Neural progenitor cell (in vitro differentiated cells): ENCODE measurements at regions not wholly inside any gene's neighbourhood (a gene's known extent, or its start where the extent isn't known, plus 50 kb on each side); places are given as distances from the start of the nearest gene placed in this dataset.
A peak's percentile ranks its signal among the peaks of the same experiment; 100 is the strongest.

Source experiments
- DNase-seq: peaks from one replicate; pipeline ENCODE4 v3.0.0-alpha.2; 2016; ENCODE audit warnings: low spot score
- H2AFZ ChIP-seq: fragments of 200-600 bp; sonication (generic); replicated peaks from 2 replicates; pipeline ENCODE4 v1.6.1; 2016; ENCODE audit warnings: antibody characterized with exemption
- H3F3A ChIP-seq: fragments of 200-600 bp; sonication (generic); 2 replicates; pipeline ENCODE4 v1.6.1; 2016; ENCODE audit warnings: antibody characterized with exemption, low read depth
- H3K27ac ChIP-seq: fragments of 200-600 bp; sonication (generic); 2 replicates; pipeline ENCODE4 v1.5.1; 2016; ENCODE audit warnings: mild to moderate bottlenecking
- H3K27me3 ChIP-seq: fragments of 200-600 bp; sonication (generic); 2 replicates; pipeline ENCODE4 v1.6.1; 2016; ENCODE audit warnings: mild to moderate bottlenecking, moderate library complexity
- H3K36me3 ChIP-seq: fragments of 200-600 bp; sonication (generic); 2 replicates; pipeline ENCODE4 v1.5.1; 2016
- H3K4me1 ChIP-seq: fragments of 200-600 bp; sonication (generic); 2 replicates; pipeline ENCODE4 v1.6.1; 2016; ENCODE audit warnings: mixed run types
- H3K4me2 ChIP-seq: fragments of 200-600 bp; sonication (generic); 2 replicates; pipeline ENCODE4 v1.6.1; 2016
- H3K4me3 ChIP-seq: fragments of 200-600 bp; sonication (generic); 2 replicates; pipeline ENCODE4 v1.5.1; 2016
- H3K79me2 ChIP-seq: fragments of 200-600 bp; sonication (generic); 2 replicates; pipeline ENCODE4 v1.6.1; 2016; ENCODE audit warnings: low read depth
- H3K9ac ChIP-seq: fragments of 200-600 bp; sonication (generic); 2 replicates; pipeline ENCODE4 v1.6.1; 2016
- H3K9me3 ChIP-seq: fragments of 200-600 bp; sonication (generic); 2 replicates; pipeline ENCODE4 v1.5.1; 2016; ENCODE audit warnings: low read depth
- H4K20me1 ChIP-seq: fragments of 200-600 bp; sonication (generic); 2 replicates; pipeline ENCODE4 v1.6.1; 2016; ENCODE audit warnings: low read depth
- H3K27ac Mint-ChIP-seq: 3 replicates; pipeline ENCODE4 v1.8.0; 2021; ENCODE audit warnings: mixed read lengths
- H3K27me3 Mint-ChIP-seq: 2 replicates; pipeline ENCODE4 v1.8.0; 2022; ENCODE audit warnings: low read depth, mild to moderate bottlenecking, inconsistent platforms, moderate library complexity, mixed read lengths; ENCODE audit not compliant: insufficient read depth
- H3K36me3 Mint-ChIP-seq: 3 replicates; pipeline ENCODE4 v1.8.0; 2021; ENCODE audit warnings: mixed read lengths
- H3K4me1 Mint-ChIP-seq: 3 replicates; pipeline ENCODE4 v1.8.0; 2021; ENCODE audit warnings: mixed read lengths
- H3K4me3 Mint-ChIP-seq: 3 replicates; pipeline ENCODE4 v1.8.0; 2021; ENCODE audit warnings: mild to moderate bottlenecking, moderate library complexity, mixed read lengths
- H3K9me3 Mint-ChIP-seq: 3 replicates; pipeline ENCODE4 v1.8.0; 2020; ENCODE audit warnings: mixed read lengths
- EZH2 ChIP-seq: fragments of 200-600 bp; sonication (generic); IDR thresholded peaks from 2 replicates; pipeline ENCODE4 v1.6.1; 2017; ENCODE audit warnings: antibody characterized with exemption, mild to moderate bottlenecking, moderate library complexity
- EZH2phosphoT487 ChIP-seq: fragments of 200-600 bp; sonication (generic); IDR thresholded peaks from 2 replicates; pipeline ENCODE4 v1.6.1; 2017; ENCODE audit warnings: antibody characterized with exemption
- TF ChIP-seq, protein P1 (sequence below): fragments of 200-600 bp; sonication (generic); IDR thresholded peaks from 2 replicates; pipeline ENCODE4 v1.5.1; 2017; ENCODE audit warnings: antibody characterized with exemption, mild to moderate bottlenecking

DNA sequence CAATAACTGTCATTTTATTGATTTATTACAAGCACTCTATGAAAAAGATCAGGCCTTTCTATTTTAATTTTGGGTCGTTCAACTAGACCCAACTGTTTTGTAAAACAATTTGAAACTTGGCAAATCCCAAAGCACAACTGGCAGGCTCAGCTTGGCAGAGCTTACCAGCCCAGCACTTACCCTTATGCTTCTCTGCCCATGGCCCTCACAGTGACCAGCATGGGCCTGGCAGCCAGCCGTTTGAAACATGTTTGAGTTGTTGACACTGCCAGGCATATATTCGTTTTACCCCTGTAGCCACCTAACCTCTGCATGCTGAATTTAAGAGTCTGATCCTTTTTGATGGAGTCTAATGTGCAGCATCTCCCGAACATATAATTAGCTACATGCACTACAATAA is 796.7 kb upstream of the ADGRL2 start:
- H3K4me1 Mint-ChIP-seq = no peaks in the 10 kb centered on the region
- H3K27me3 ChIP-seq = no peaks in the 10 kb centered on the region
- no peak overlapping the region for H3K4me3 Mint-ChIP-seq
- peaks cover 2% of the 10 kb centered on the region for H3K27me3 Mint-ChIP-seq
- no peaks in the 10 kb centered on the region for H3K79me2 ChIP-seq
- H3F3A ChIP-seq = no peaks in the 10 kb centered on the region
- H3K9me3 ChIP-seq = no peaks in the 10 kb centered on the region
- no peak for DNase-seq
- no peak overlapping the region for H2AFZ ChIP-seq
- no peaks in the 10 kb centered on the region for H3K36me3 ChIP-seq
- no peak overlapping the region for H3K4me3 ChIP-seq
- no peaks in the 10 kb centered on the region for H4K20me1 ChIP-seq
- H3K27ac ChIP-seq = no peak overlapping the region
- H3K9me3 Mint-ChIP-seq = peaks cover 10% of the 10 kb centered on the region
- H3K4me1 ChIP-seq = peaks cover 9% of the 10 kb centered on the region
- peaks cover 1% of the 10 kb centered on the region for H3K36me3 Mint-ChIP-seq
- no peak overlapping the region for H3K9ac ChIP-seq
- TF ChIP-seq, protein P1, sequence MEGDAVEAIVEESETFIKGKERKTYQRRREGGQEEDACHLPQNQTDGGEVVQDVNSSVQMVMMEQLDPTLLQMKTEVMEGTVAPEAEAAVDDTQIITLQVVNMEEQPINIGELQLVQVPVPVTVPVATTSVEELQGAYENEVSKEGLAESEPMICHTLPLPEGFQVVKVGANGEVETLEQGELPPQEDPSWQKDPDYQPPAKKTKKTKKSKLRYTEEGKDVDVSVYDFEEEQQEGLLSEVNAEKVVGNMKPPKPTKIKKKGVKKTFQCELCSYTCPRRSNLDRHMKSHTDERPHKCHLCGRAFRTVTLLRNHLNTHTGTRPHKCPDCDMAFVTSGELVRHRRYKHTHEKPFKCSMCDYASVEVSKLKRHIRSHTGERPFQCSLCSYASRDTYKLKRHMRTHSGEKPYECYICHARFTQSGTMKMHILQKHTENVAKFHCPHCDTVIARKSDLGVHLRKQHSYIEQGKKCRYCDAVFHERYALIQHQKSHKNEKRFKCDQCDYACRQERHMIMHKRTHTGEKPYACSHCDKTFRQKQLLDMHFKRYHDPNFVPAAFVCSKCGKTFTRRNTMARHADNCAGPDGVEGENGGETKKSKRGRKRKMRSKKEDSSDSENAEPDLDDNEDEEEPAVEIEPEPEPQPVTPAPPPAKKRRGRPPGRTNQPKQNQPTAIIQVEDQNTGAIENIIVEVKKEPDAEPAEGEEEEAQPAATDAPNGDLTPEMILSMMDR = no peak
- TF ChIP-seq EZH2phosphoT487 = no peak
- TF ChIP-seq EZH2 = no peak
- H3K4me2 ChIP-seq = no peak overlapping the region
- no peak overlapping the region for H3K27ac Mint-ChIP-seq

DNA sequence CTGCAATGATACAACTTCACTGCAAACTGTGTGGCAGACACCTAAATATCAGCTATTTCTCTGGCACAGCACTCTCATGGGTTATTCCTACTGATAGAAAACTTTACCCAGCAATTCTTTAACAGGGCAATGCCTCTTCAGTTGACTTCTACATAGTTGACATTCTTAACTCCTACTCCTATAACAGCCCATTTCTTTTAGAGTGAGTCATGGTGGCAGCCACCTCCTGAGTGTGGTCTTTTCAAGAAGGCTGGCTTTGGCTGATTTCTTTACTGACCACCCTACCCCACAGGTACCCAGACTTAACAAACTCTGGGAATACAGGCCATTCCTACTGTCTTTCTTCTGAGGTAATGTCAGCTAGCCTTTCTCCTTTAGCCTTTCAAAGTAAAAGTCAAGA is 805.8 kb upstream of the ADGRL2 start:
- H3K4me3 Mint-ChIP-seq = no peak overlapping the region
- H3K27me3 Mint-ChIP-seq = no peaks in the 10 kb centered on the region
- H3K79me2 ChIP-seq = no peaks in the 10 kb centered on the region
- H3K4me2 ChIP-seq = no peak overlapping the region
- H2AFZ ChIP-seq = peak overlapping the region; percentile 42
- H3K27ac Mint-ChIP-seq = no peak overlapping the region
- no peak overlapping the region for H3K27ac ChIP-seq
- DNase-seq = no peak
- no peak overlapping the region for H3K4me3 ChIP-seq
- H3K9ac ChIP-seq = no peak overlapping the region
- no peaks in the 10 kb centered on the region for H3K4me1 ChIP-seq
- H3K27me3 ChIP-seq = no peaks in the 10 kb centered on the region
- H3K9me3 Mint-ChIP-seq = peaks cover 2% of the 10 kb centered on the region
- no peaks in the 10 kb centered on the region for H3K36me3 ChIP-seq
- no peaks in the 10 kb centered on the region for H3F3A ChIP-seq
- H3K36me3 Mint-ChIP-seq = no peaks in the 10 kb centered on the region
- no peaks in the 10 kb centered on the region for H4K20me1 ChIP-seq
- peaks cover 8% of the 10 kb centered on the region for H3K4me1 Mint-ChIP-seq
- TF ChIP-seq EZH2phosphoT487 = no peak
- TF ChIP-seq, protein P1 = no peak
- TF ChIP-seq EZH2 = no peak
- H3K9me3 ChIP-seq = no peaks in the 10 kb centered on the region

DNA sequence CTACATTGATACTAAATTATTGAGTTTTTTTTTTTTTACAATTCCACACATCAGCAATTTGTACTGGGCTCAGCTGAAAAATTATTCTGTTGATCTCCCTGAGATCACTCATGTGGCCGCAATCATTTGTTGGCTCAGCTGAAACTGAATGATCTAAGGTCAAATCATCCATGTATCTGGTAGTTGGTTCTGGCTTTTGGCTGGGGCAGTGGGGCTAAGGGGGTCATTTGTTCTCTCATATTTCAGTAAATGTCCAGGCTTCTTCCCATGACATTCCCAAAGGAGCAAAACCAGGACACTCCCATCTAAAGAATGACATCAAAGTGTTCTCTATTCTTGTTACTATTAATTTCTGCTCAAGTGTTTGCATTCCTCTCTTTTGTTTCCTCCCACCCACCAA is 806.7 kb upstream of the ADGRL2 start:
- no peak overlapping the region for H3K27ac Mint-ChIP-seq
- H4K20me1 ChIP-seq = no peaks in the 10 kb centered on the region
- H3K9me3 ChIP-seq = no peaks in the 10 kb centered on the region
- no peaks in the 10 kb centered on the region for H3K79me2 ChIP-seq
- no peaks in the 10 kb centered on the region for H3K36me3 Mint-ChIP-seq
- H2AFZ ChIP-seq = no peak overlapping the region
- H3K4me1 ChIP-seq = no peaks in the 10 kb centered on the region
- no peak for DNase-seq
- H3K9ac ChIP-seq = no peak overlapping the region
- H3K27me3 ChIP-seq = no peaks in the 10 kb centered on the region
- no peak overlapping the region for H3K4me2 ChIP-seq
- H3K4me3 ChIP-seq = no peak overlapping the region
- peaks cover 2% of the 10 kb centered on the region for H3K9me3 Mint-ChIP-seq
- no peaks in the 10 kb centered on the region for H3K36me3 ChIP-seq
- H3K27ac ChIP-seq = no peak overlapping the region
- no peak overlapping the region for H3K4me3 Mint-ChIP-seq
- H3K4me1 Mint-ChIP-seq = peaks cover 8% of the 10 kb centered on the region
- no peaks in the 10 kb centered on the region for H3K27me3 Mint-ChIP-seq
- TF ChIP-seq, protein P1 = no peak
- TF ChIP-seq EZH2phosphoT487 (no peak), EZH2 (no peak)
- no peaks in the 10 kb centered on the region for H3F3A ChIP-seq
